ENCODE measurements at regions not wholly inside any gene's neighbourhood (a gene's known extent, or its start where the extent isn't known, plus 50 kb on each side); places are given as distances from the start of the nearest gene placed in this dataset.

DNA sequence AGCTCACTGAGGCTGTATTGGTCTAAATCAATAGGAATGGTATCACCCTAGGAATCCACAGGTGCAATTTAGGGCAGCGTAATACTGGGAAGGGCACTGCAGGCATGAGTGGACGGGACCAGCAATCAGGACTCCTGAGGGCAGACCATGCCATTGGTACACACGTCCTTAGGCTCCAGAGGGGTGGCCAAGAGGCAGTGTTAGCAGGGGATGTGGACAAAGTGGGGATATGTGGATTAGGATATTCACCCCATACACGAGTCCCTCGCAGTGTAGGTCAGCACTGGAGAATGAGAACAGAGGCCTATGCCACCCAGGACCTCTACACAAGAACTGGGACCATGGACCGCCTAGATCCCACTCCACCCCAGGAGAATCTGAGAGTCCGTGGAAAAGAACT lies 389.8 kb downstream of the BCL11A start:
- no peak for TF ChIP-seq EZH2phosphoT487 (IDR thresholded peaks at IDR 0.05; ENCODE audit: low read length)
- TF ChIP-seq, protein P1, sequence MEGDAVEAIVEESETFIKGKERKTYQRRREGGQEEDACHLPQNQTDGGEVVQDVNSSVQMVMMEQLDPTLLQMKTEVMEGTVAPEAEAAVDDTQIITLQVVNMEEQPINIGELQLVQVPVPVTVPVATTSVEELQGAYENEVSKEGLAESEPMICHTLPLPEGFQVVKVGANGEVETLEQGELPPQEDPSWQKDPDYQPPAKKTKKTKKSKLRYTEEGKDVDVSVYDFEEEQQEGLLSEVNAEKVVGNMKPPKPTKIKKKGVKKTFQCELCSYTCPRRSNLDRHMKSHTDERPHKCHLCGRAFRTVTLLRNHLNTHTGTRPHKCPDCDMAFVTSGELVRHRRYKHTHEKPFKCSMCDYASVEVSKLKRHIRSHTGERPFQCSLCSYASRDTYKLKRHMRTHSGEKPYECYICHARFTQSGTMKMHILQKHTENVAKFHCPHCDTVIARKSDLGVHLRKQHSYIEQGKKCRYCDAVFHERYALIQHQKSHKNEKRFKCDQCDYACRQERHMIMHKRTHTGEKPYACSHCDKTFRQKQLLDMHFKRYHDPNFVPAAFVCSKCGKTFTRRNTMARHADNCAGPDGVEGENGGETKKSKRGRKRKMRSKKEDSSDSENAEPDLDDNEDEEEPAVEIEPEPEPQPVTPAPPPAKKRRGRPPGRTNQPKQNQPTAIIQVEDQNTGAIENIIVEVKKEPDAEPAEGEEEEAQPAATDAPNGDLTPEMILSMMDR (IDR thresholded peaks at IDR 0.05; ENCODE audit: low read length), result no peak

All from MM.1S (cell line).